SK-N-SH (cell line): ENCODE measurements at regions not wholly inside any gene's neighbourhood (a gene's known extent, or its start where the extent isn't known, plus 50 kb on each side); places are given as distances from the start of the nearest gene placed in this dataset.

Experiments
- CTCF ChIA-PET: fragments of 300-600, 350-600 bp; formaldehyde crosslinking; extraction: SDS; loops from one replicate; lab custom pipeline; 2021; lab: Yijun Ruan, JAX
- POLR2A ChIA-PET: fragments of 350-600 bp; sonication (Branson Sonifier 250); formaldehyde crosslinking; extraction: SDS; loops from one replicate; lab custom pipeline; 2020; ENCODE audit warnings: antibody characterized with exemption, inconsistent platforms; lab: Yijun Ruan, JAX
- DNase-seq: peaks from one replicate; pipeline ENCODE4 v3.0.0; 2012
- H2AFZ ChIP-seq: fragments of 200-600 bp; sonication (generic); 2 replicates; pipeline ENCODE4 v1.8.1; 2016; ENCODE audit warnings: antibody characterized with exemption, mild to moderate bottlenecking, low read depth
- H3F3A ChIP-seq: fragments of 200-600 bp; sonication (generic); replicated peaks from 2 replicates; pipeline ENCODE3; 2016; ENCODE audit warnings: antibody characterized with exemption, mild to moderate bottlenecking; ENCODE audit not compliant: insufficient read depth
- H3K27ac ChIP-seq, 2 experiments: fragments of 200-500 bp in 1 of 2; fragments of 200-600 bp in 1 of 2; sonication (Bioruptor generic) in 1 of 2; sonication (generic), shearing (Covaris generic) in 1 of 2; 2 replicates each; pipeline versions ENCODE4 v1.5.1 to v1.6.1; 2014 to 2016; ENCODE audit warnings: low read depth in 2 of 2, inconsistent platforms in 1 of 2, low read length in 1 of 2, mild to moderate bottlenecking in 1 of 2, mixed read lengths in 1 of 2
- H3K27me3 ChIP-seq: fragments of 200-600 bp; sonication (generic), shearing (Covaris generic); 2 replicates; pipeline ENCODE4 v1.6.1; 2016; ENCODE audit warnings: mixed run types; ENCODE audit not compliant: insufficient read depth
- H3K36me3 ChIP-seq, 2 experiments: fragments of 200-500 bp in 1 of 2; fragments of 200-600 bp in 1 of 2; sonication (Bioruptor generic) in 1 of 2; sonication (generic) in 1 of 2; replicated peaks in 1 of 2; 2 replicates each; pipeline versions ENCODE3 to v1.5.1; 2014 to 2016; ENCODE audit warnings: low read length in 1 of 2, mild to moderate bottlenecking in 1 of 2; ENCODE audit not compliant: insufficient read depth in 2 of 2, control insufficient read depth in 1 of 2
- H3K4me1 ChIP-seq, 2 experiments: fragments of 200-500 bp in 1 of 2; fragments of 200-600 bp in 1 of 2; sonication (Bioruptor generic) in 1 of 2; sonication (generic), shearing (Covaris generic) in 1 of 2; 2 replicates each; pipeline versions ENCODE4 v1.5.1 to v1.6.1; 2014 to 2016; ENCODE audit warnings: low read depth in 1 of 2, low read length in 1 of 2, mixed run types in 1 of 2; ENCODE audit not compliant: insufficient read depth in 2 of 2, control insufficient read depth in 1 of 2
- H3K4me2 ChIP-seq: fragments of 200-600 bp; sonication (generic), shearing (Covaris generic); 2 replicates; pipeline ENCODE4 v1.6.1; 2017; ENCODE audit warnings: mixed run types
- H3K4me3 ChIP-seq, 2 experiments: fragments of 200-500 bp in 1 of 2; fragments of 200-600 bp in 1 of 2; sonication (Bioruptor generic) in 1 of 2; sonication (generic), shearing (Covaris generic) in 1 of 2; 2 replicates each; pipeline versions ENCODE4 v1.5.1 to v1.8.1; 2014 to 2016; ENCODE audit warnings: low read depth in 2 of 2, inconsistent platforms in 1 of 2, low read length in 1 of 2, mild to moderate bottlenecking in 1 of 2, mixed read lengths in 1 of 2, moderate library complexity in 1 of 2
- H3K79me2 ChIP-seq: fragments of 200-600 bp; sonication (generic); 2 replicates; pipeline ENCODE4 v1.8.1; 2017; ENCODE audit warnings: mild to moderate bottlenecking; ENCODE audit not compliant: insufficient read depth
- H3K9ac ChIP-seq: fragments of 200-600 bp; sonication (generic); 2 replicates; pipeline ENCODE4 v1.6.1; 2017; ENCODE audit warnings: mixed run types
- H3K9me2 ChIP-seq: fragments of 200-600 bp; sonication (generic); 2 replicates; pipeline ENCODE4 v1.6.1; 2017; ENCODE audit warnings: mixed run types
- H3K9me3 ChIP-seq: fragments of 200-600 bp; sonication (generic); 2 replicates; pipeline ENCODE4 v1.6.1; 2017; ENCODE audit warnings: mixed run types, mild to moderate bottlenecking, moderate library complexity
- H4K20me1 ChIP-seq: fragments of 200-600 bp; sonication (generic); 2 replicates; pipeline ENCODE4 v1.6.1; 2017; ENCODE audit warnings: mild to moderate bottlenecking, mixed run types; ENCODE audit not compliant: insufficient read depth
- CHD2 ChIP-seq: fragments of 150-350 bp; IDR thresholded peaks from 2 replicates; pipeline ENCODE4 v1.6.1; 2018; ENCODE audit warnings: low read length; ENCODE audit not compliant: partially characterized antibody
- EP300 ChIP-seq, 2 experiments: IDR thresholded peaks; 2 replicates each; pipeline versions ENCODE4 v1.4.0 to v1.6.1; 2012; ENCODE audit warnings: borderline replicate concordance in 1 of 2, low read depth in 1 of 2, low read length in 1 of 2
- EZH2phosphoT487 ChIP-seq: fragments of 200-600 bp; sonication (generic); IDR thresholded peaks from 2 replicates; pipeline ENCODE4 v1.6.1; 2017; ENCODE audit warnings: low read depth, mixed run types, mild to moderate bottlenecking, antibody characterized with exemption, moderate library complexity, borderline replicate concordance
- FOXJ3 ChIP-seq: sonication (generic); formaldehyde crosslinking; IDR thresholded peaks from 2 replicates; pipeline ENCODE4 v1.5.1; 2020; ENCODE audit warnings: mild to moderate bottlenecking, missing genetic modification reagents
- GABPA ChIP-seq: IDR thresholded peaks from 2 replicates; pipeline ENCODE4 v1.4.0; 2012; ENCODE audit warnings: low read depth, mild to moderate bottlenecking
- GATA2 ChIP-seq: sonication (generic); formaldehyde crosslinking; IDR thresholded peaks from 2 replicates; pipeline ENCODE4 v1.5.0; 2020; ENCODE audit warnings: mild to moderate bottlenecking, missing genetic modification reagents
- JUND ChIP-seq: IDR thresholded peaks from 2 replicates; pipeline ENCODE4 v1.4.0; 2012
- MXI1 ChIP-seq: IDR thresholded peaks from 2 replicates; pipeline ENCODE4 v1.6.1; 2012; ENCODE audit warnings: mild to moderate bottlenecking, low read depth, low read length, improper control_type of control experiment
- NFIC ChIP-seq: IDR thresholded peaks from 2 replicates; pipeline ENCODE4 v1.4.0; 2012; ENCODE audit warnings: borderline replicate concordance
- RAD21 ChIP-seq: IDR thresholded peaks from 2 replicates; pipeline ENCODE4 v1.6.1; 2012; ENCODE audit warnings: mild to moderate bottlenecking, low read length
- RXRA ChIP-seq: IDR thresholded peaks from 2 replicates; pipeline ENCODE4 v1.4.0; 2012; ENCODE audit warnings: low read depth, mild to moderate bottlenecking, borderline replicate concordance
- SIN3A ChIP-seq: IDR thresholded peaks from 2 replicates; pipeline ENCODE4 v1.6.1; 2012; ENCODE audit warnings: low read depth, mild to moderate bottlenecking, low read length, moderate library complexity, borderline replicate concordance
- SMC3 ChIP-seq: IDR thresholded peaks from 2 replicates; pipeline ENCODE4 v1.6.1; 2012; ENCODE audit warnings: low read depth, low read length, improper control_type of control experiment
- TAF1 ChIP-seq: IDR thresholded peaks from 2 replicates; pipeline ENCODE4 v1.6.1; 2012; ENCODE audit warnings: low read depth, mild to moderate bottlenecking, low read length, moderate library complexity, borderline replicate concordance
- WGBS: methylation state at CpG from one replicate; pipeline ENCODE4 v1.1.6; 2017; ENCODE audit warnings: low lambda C conversion rate; 5-methylcytosine and 5-hydroxymethylcytosine counted together
- TF ChIP-seq, protein P1 (sequence below): IDR thresholded peaks from 2 replicates; pipeline ENCODE4 v1.4.0; 2012; ENCODE audit warnings: low read depth
- TF ChIP-seq, protein P2 (sequence below): fragments of 150-350 bp; IDR thresholded peaks from 2 replicates; pipeline ENCODE4 v1.6.1; 2016; ENCODE audit warnings: mild to moderate bottlenecking, low read depth, low read length
- TF ChIP-seq, protein P3 (sequence below): IDR thresholded peaks from 2 replicates; pipeline ENCODE4; 2012
- TF ChIP-seq, protein P4 (sequence below): IDR thresholded peaks from 2 replicates; pipeline ENCODE4 v1.4.0; 2012; ENCODE audit warnings: low read depth, borderline replicate concordance
- TF ChIP-seq, protein P5 (sequence below): IDR thresholded peaks from 2 replicates; pipeline ENCODE4 v1.4.0; 2012; ENCODE audit warnings: low read depth, borderline replicate concordance
- TF ChIP-seq, protein P6 (sequence below): fragments of 150-350 bp; IDR thresholded peaks from 2 replicates; pipeline ENCODE4 v1.6.1; 2017; ENCODE audit warnings: antibody characterized with exemption, low read length, low read depth, borderline replicate concordance
- TF ChIP-seq, protein P7 (sequence below): fragments of 200-600 bp; sonication (generic); IDR thresholded peaks from 2 replicates; pipeline ENCODE4 v1.6.1; 2017; ENCODE audit warnings: antibody characterized with exemption, mild to moderate bottlenecking, moderate library complexity

DNA sequence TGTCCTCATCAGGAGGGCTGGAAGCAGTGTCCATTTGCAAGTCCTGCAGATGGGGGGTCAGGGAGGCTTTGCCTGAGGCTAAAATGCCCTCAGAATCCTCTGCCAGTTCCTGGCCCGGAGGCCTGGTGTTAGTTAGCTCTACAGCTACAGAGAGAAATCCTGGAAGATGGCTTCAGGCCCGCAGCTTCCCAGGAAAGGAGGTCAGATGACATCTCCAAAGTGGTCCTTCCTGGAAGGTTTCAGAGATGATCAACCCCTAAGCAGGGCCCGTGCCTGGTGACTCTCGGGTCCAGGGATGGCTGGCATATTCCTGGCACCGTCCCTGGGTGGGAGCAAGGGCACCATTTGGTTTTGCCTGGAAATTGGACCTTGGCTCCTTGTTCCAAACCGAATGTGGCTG is 959.1 kb downstream of the BRD1 start:
- TF ChIP-seq, protein P1, sequence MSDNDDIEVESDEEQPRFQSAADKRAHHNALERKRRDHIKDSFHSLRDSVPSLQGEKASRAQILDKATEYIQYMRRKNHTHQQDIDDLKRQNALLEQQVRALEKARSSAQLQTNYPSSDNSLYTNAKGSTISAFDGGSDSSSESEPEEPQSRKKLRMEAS, result no peak
- TF ChIP-seq JUND, result no peak
- TF ChIP-seq MXI1, result no peak
- TF ChIP-seq, protein P2, sequence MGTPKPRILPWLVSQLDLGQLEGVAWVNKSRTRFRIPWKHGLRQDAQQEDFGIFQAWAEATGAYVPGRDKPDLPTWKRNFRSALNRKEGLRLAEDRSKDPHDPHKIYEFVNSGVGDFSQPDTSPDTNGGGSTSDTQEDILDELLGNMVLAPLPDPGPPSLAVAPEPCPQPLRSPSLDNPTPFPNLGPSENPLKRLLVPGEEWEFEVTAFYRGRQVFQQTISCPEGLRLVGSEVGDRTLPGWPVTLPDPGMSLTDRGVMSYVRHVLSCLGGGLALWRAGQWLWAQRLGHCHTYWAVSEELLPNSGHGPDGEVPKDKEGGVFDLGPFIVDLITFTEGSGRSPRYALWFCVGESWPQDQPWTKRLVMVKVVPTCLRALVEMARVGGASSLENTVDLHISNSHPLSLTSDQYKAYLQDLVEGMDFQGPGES, result no peak
- TF ChIP-seq TAF1, result no peak
- no peak for TF ChIP-seq NFIC
- TF ChIP-seq RAD21, result no peak
- no peak for TF ChIP-seq SIN3A
- no peak for TF ChIP-seq CHD2
- no peak for TF ChIP-seq GATA2
- TF ChIP-seq EP300 (IDR thresholded peaks at IDR 0.05; ENCODE audit: borderline replicate concordance in 1 of 2, low read depth in 1 of 2, low read length in 1 of 2), result no peak
- no peak for TF ChIP-seq SMC3
- TF ChIP-seq, protein P3, sequence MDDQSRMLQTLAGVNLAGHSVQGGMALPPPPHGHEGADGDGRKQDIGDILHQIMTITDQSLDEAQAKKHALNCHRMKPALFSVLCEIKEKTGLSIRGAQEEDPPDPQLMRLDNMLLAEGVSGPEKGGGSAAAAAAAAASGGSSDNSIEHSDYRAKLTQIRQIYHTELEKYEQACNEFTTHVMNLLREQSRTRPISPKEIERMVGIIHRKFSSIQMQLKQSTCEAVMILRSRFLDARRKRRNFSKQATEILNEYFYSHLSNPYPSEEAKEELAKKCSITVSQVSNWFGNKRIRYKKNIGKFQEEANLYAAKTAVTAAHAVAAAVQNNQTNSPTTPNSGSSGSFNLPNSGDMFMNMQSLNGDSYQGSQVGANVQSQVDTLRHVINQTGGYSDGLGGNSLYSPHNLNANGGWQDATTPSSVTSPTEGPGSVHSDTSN, result no peak
- TF ChIP-seq FOXJ3, result no peak
- TF ChIP-seq, protein P4, sequence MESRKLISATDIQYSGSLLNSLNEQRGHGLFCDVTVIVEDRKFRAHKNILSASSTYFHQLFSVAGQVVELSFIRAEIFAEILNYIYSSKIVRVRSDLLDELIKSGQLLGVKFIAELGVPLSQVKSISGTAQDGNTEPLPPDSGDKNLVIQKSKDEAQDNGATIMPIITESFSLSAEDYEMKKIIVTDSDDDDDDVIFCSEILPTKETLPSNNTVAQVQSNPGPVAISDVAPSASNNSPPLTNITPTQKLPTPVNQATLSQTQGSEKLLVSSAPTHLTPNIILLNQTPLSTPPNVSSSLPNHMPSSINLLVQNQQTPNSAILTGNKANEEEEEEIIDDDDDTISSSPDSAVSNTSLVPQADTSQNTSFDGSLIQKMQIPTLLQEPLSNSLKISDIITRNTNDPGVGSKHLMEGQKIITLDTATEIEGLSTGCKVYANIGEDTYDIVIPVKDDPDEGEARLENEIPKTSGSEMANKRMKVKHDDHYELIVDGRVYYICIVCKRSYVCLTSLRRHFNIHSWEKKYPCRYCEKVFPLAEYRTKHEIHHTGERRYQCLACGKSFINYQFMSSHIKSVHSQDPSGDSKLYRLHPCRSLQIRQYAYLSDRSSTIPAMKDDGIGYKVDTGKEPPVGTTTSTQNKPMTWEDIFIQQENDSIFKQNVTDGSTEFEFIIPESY, result no peak
- H3K4me3 ChIP-seq, result no peak overlapping the region
- H3K9me2 ChIP-seq, result no peaks in the 10 kb centered on the region
- H3F3A ChIP-seq, result no peaks in the 10 kb centered on the region
- no peak for DNase-seq
- H2AFZ ChIP-seq, result no peak overlapping the region
- H3K27ac ChIP-seq, result no peak overlapping the region; a peak in 1 of 4 replicates
- 11% methylated on average over 6 of the region's 6 CpGs for WGBS
- POLR2A ChIA-PET, result no interaction called here
- no peaks in the 10 kb centered on the region for H4K20me1 ChIP-seq
- H3K27me3 ChIP-seq, result no peaks in the 10 kb centered on the region
- H3K9ac ChIP-seq, result no peak overlapping the region
- peaks cover under 1 to 11% of the 10 kb centered on the region in 2 experiments; a peak in 2 of 4 replicates for H3K4me1 ChIP-seq
- CTCF ChIA-PET, result no interaction called here
- H3K4me2 ChIP-seq, result no peak overlapping the region
- H3K36me3 ChIP-seq, result no peaks in the 10 kb centered on the region
- no peaks in the 10 kb centered on the region for H3K79me2 ChIP-seq
- H3K9me3 ChIP-seq, result no peaks in the 10 kb centered on the region

DNA sequence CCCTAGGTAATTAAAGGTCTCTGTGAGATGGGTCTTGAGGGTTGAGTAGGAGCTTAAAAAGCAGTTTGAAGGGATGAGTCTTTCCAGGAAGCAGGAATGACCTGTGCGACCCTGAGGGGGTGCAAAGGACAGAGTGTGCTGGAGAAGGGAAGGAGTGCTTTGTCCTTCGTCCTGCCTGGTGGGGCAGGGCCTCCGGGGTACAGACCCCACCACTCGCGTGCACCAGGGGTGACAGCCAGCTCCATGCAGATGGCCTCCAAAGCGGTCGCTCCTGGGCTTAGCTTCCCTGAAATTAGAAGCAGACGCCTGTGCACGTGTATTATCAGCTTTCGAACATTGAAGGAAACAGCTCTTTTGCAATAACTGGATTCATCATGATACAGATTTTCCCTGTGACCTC is 959.8 kb downstream of the BRD1 start:
- no peaks in the 10 kb centered on the region for H3K27me3 ChIP-seq
- no peaks in the 10 kb centered on the region for H3K9me3 ChIP-seq
- H3K9ac ChIP-seq, result no peak overlapping the region
- H4K20me1 ChIP-seq, result no peaks in the 10 kb centered on the region
- H3K9me2 ChIP-seq, result no peaks in the 10 kb centered on the region
- ChIA-PET POLR2A (no interaction called here), CTCF (interaction anchor here (0.6 kb wide), 1 partner anchor 45 kb away, joined by 3 read pairs; no protein-coding TSS in a partner anchor)
- DNase-seq, result no peak
- no peak overlapping the region for H2AFZ ChIP-seq
- H3K4me2 ChIP-seq, result no peak overlapping the region
- peaks cover 0 to 11% of the 10 kb centered on the region in 2 experiments; a peak in 1 of 4 replicates for H3K4me1 ChIP-seq
- no peaks in the 10 kb centered on the region for H3K79me2 ChIP-seq
- H3K36me3 ChIP-seq, result no peaks in the 10 kb centered on the region
- 33% methylated on average over 10 of the region's 10 CpGs for WGBS
- no peak overlapping the region for H3K4me3 ChIP-seq
- no peaks in the 10 kb centered on the region for H3F3A ChIP-seq
- H3K27ac ChIP-seq, result no peak overlapping the region
- TF ChIP-seq, protein P5, sequence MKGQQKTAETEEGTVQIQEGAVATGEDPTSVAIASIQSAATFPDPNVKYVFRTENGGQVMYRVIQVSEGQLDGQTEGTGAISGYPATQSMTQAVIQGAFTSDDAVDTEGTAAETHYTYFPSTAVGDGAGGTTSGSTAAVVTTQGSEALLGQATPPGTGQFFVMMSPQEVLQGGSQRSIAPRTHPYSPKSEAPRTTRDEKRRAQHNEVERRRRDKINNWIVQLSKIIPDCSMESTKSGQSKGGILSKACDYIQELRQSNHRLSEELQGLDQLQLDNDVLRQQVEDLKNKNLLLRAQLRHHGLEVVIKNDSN, result no peak
- TF ChIP-seq RAD21, result no peak
- TF ChIP-seq, protein P6, sequence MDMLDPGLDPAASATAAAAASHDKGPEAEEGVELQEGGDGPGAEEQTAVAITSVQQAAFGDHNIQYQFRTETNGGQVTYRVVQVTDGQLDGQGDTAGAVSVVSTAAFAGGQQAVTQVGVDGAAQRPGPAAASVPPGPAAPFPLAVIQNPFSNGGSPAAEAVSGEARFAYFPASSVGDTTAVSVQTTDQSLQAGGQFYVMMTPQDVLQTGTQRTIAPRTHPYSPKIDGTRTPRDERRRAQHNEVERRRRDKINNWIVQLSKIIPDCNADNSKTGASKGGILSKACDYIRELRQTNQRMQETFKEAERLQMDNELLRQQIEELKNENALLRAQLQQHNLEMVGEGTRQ, result no peak
- TF ChIP-seq RXRA, result no peak
- TF ChIP-seq, protein P7, sequence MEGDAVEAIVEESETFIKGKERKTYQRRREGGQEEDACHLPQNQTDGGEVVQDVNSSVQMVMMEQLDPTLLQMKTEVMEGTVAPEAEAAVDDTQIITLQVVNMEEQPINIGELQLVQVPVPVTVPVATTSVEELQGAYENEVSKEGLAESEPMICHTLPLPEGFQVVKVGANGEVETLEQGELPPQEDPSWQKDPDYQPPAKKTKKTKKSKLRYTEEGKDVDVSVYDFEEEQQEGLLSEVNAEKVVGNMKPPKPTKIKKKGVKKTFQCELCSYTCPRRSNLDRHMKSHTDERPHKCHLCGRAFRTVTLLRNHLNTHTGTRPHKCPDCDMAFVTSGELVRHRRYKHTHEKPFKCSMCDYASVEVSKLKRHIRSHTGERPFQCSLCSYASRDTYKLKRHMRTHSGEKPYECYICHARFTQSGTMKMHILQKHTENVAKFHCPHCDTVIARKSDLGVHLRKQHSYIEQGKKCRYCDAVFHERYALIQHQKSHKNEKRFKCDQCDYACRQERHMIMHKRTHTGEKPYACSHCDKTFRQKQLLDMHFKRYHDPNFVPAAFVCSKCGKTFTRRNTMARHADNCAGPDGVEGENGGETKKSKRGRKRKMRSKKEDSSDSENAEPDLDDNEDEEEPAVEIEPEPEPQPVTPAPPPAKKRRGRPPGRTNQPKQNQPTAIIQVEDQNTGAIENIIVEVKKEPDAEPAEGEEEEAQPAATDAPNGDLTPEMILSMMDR, result no peak
- no peak for TF ChIP-seq EZH2phosphoT487
- TF ChIP-seq GABPA, result no peak
- no peak for TF ChIP-seq SMC3
